ENCODE measurements at regions not wholly inside any gene's neighbourhood (a gene's known extent, or its start where the extent isn't known, plus 50 kb on each side); places are given as distances from the start of the nearest gene placed in this dataset.
"Not testable (repeated sequence)": the region's sequence is repeated elsewhere in the genome, so short reads cannot be mapped to it uniquely, and the experiment has no call there.

GRCh38 chr17:27090450-27091042 lies 203.4 kb upstream of the WSB1 start:
- TF ChIP-seq, protein P1, sequence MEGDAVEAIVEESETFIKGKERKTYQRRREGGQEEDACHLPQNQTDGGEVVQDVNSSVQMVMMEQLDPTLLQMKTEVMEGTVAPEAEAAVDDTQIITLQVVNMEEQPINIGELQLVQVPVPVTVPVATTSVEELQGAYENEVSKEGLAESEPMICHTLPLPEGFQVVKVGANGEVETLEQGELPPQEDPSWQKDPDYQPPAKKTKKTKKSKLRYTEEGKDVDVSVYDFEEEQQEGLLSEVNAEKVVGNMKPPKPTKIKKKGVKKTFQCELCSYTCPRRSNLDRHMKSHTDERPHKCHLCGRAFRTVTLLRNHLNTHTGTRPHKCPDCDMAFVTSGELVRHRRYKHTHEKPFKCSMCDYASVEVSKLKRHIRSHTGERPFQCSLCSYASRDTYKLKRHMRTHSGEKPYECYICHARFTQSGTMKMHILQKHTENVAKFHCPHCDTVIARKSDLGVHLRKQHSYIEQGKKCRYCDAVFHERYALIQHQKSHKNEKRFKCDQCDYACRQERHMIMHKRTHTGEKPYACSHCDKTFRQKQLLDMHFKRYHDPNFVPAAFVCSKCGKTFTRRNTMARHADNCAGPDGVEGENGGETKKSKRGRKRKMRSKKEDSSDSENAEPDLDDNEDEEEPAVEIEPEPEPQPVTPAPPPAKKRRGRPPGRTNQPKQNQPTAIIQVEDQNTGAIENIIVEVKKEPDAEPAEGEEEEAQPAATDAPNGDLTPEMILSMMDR (IDR thresholded peaks at IDR 0.05; ENCODE audit: insufficient read depth, low read length), result not testable (repeated sequence)
- TF ChIP-seq REST (IDR thresholded peaks at IDR 0.05; ENCODE audit: insufficient replicate concordance, low read depth), result not testable (repeated sequence)
